ENCODE measurements at regions not wholly inside any gene's neighbourhood (a gene's known extent, or its start where the extent isn't known, plus 50 kb on each side); places are given as distances from the start of the nearest gene placed in this dataset.

GRCh38 chr9:28001096-28001495 lies 427.8 kb upstream of the C9orf72 start:
- peaks cover 27% of the 10 kb centered on the region for H3K4me1 ChIP-seq
- H3K36me3 ChIP-seq = no peaks in the 10 kb centered on the region
- DNase-seq = peak; percentile 35

GRCh38 chr9:28004900-28005299 lies 431.6 kb upstream of the C9orf72 start:
- no peaks in the 10 kb centered on the region for H3K36me3 ChIP-seq
- no peak for DNase-seq
- no peak for TF ChIP-seq CTCF (IDR thresholded peaks at IDR 0.05; ENCODE audit: low read depth, low read length)
- H3K27me3 ChIP-seq = no peaks in the 10 kb centered on the region
- H3K4me3 ChIP-seq (ENCODE audit: low read depth, low read length) = no peak overlapping the region
- H3K9me3 ChIP-seq = no peaks in the 10 kb centered on the region
- H3K4me1 ChIP-seq = peaks cover 39% of the 10 kb centered on the region

More at GRCh38 chr9:28001096-28001495, 427.8 kb upstream of the C9orf72 start:
- Histone ChIP-seq H3K9me3 (no peaks in the 10 kb centered on the region), H3K4me3 (ENCODE audit: low read depth, low read length) (no peak overlapping the region), H3K27me3 (no peaks in the 10 kb centered on the region)
- no peak for TF ChIP-seq CTCF (IDR thresholded peaks at IDR 0.05; ENCODE audit: low read depth, low read length)

- H3K27me3 ChIP-seq = no peaks in the 10 kb centered on the region
- peaks cover 35% of the 10 kb centered on the region for H3K4me1 ChIP-seq
- H3K36me3 ChIP-seq = no peaks in the 10 kb centered on the region
- DNase-seq = no peak
- no peaks in the 10 kb centered on the region for H3K9me3 ChIP-seq
- no peak overlapping the region for H3K4me3 ChIP-seq (ENCODE audit: low read depth, low read length)
- no peak for TF ChIP-seq CTCF (IDR thresholded peaks at IDR 0.05; ENCODE audit: low read depth, low read length)
Observed at GRCh38 chr9:28005779-28006178, 432.5 kb upstream of the C9orf72 start.

- peaks cover 32% of the 10 kb centered on the region for H3K4me1 ChIP-seq
- no peak overlapping the region for H3K4me3 ChIP-seq (ENCODE audit: low read depth, low read length)
- DNase-seq = no peak
- no peaks in the 10 kb centered on the region for H3K9me3 ChIP-seq
- H3K27me3 ChIP-seq = no peaks in the 10 kb centered on the region
- H3K36me3 ChIP-seq = no peaks in the 10 kb centered on the region
- no peak for TF ChIP-seq CTCF (IDR thresholded peaks at IDR 0.05; ENCODE audit: low read depth, low read length)
Observed at GRCh38 chr9:28007097-28007817, 434.0 kb upstream of the C9orf72 start.

GRCh38 chr9:28014212-28014611 lies 440.9 kb upstream of the C9orf72 start:
- DNase-seq = no peak
- Histone ChIP-seq H3K4me3 (ENCODE audit: low read depth, low read length) (no peak overlapping the region), H3K27me3 (no peaks in the 10 kb centered on the region), H3K4me1 (peaks cover 30% of the 10 kb centered on the region), H3K36me3 (no peaks in the 10 kb centered on the region), H3K9me3 (no peaks in the 10 kb centered on the region)
- no peak for TF ChIP-seq CTCF (IDR thresholded peaks at IDR 0.05; ENCODE audit: low read depth, low read length)

GRCh38 chr9:28024676-28025075 lies 451.4 kb upstream of the C9orf72 start:
- Histone ChIP-seq H3K27me3 (no peaks in the 10 kb centered on the region), H3K4me1 (no peaks in the 10 kb centered on the region), H3K9me3 (no peaks in the 10 kb centered on the region), H3K36me3 (no peaks in the 10 kb centered on the region), H3K4me3 (ENCODE audit: low read depth, low read length) (no peak overlapping the region)
- DNase-seq = no peak
- no peak for TF ChIP-seq CTCF (IDR thresholded peaks at IDR 0.05; ENCODE audit: low read depth, low read length)
